GM12872 (cell line): ENCODE measurements at regions not wholly inside any gene's neighbourhood (a gene's known extent, or its start where the extent isn't known, plus 50 kb on each side); places are given as distances from the start of the nearest gene placed in this dataset.

Source experiments
- TF ChIP-seq, protein P1 (sequence below): IDR thresholded peaks from 3 replicates; pipeline ENCODE4 v1.5.1; 2011; ENCODE audit warnings: low read depth, mild to moderate bottlenecking, low read length, moderate library complexity; ENCODE audit not compliant: insufficient read depth

DNA sequence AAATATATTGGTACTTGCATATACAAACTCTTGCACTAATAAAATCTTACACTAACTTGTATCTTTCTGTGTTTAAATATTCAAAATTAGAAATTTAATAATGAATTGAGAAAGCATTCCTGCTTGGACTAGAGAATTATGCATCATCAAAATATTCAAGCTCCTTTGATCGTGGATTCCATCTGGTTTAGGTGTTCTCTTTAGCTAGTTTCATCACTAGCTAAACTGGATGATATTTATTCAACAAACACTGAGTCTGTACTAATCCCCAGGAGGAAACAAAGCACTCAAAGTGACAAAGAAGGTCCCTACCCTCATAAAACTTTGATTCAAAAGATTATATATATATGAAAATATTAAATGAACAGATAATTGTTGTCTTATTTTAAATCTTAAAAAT lies 1360.9 kb upstream of the ALCAM start:
- TF ChIP-seq, protein P1, sequence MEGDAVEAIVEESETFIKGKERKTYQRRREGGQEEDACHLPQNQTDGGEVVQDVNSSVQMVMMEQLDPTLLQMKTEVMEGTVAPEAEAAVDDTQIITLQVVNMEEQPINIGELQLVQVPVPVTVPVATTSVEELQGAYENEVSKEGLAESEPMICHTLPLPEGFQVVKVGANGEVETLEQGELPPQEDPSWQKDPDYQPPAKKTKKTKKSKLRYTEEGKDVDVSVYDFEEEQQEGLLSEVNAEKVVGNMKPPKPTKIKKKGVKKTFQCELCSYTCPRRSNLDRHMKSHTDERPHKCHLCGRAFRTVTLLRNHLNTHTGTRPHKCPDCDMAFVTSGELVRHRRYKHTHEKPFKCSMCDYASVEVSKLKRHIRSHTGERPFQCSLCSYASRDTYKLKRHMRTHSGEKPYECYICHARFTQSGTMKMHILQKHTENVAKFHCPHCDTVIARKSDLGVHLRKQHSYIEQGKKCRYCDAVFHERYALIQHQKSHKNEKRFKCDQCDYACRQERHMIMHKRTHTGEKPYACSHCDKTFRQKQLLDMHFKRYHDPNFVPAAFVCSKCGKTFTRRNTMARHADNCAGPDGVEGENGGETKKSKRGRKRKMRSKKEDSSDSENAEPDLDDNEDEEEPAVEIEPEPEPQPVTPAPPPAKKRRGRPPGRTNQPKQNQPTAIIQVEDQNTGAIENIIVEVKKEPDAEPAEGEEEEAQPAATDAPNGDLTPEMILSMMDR, result no peak

GRCh38 chr3:104018541-104018940 lies 1348.2 kb upstream of the ALCAM start:
- TF ChIP-seq, protein P1, result no peak

- TF ChIP-seq, protein P1, result no peak
Observed at GRCh38 chr3:104031598-104031997, 1335.1 kb upstream of the ALCAM start.

- TF ChIP-seq, protein P1, result no peak
Observed at GRCh38 chr3:104032283-104032682, 1334.4 kb upstream of the ALCAM start.

- TF ChIP-seq, protein P1, result no peak
Observed at GRCh38 chr3:104040896-104041295, 1325.8 kb upstream of the ALCAM start.

DNA sequence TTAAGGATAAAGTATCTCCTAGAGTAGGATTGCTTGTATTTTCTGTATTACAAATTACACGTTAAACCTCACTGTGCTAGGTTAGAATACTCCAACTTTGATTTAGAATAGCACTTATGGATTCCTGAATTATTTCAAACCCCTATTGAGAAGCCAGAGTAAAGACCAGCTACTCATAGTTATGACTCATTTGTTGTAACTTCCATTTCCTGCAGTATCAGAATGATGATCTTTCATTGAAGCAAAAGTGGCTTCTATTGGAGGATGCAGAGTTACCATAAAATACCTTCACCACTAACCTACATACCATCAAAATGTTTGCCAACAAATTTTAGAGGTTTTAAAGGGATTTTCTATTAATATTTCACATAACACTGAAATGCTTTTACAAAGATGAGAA lies 1322.7 kb upstream of the ALCAM start:
- TF ChIP-seq, protein P1, result no peak

GRCh38 chr3:104066658-104067057 lies 1300.1 kb upstream of the ALCAM start:
- TF ChIP-seq, protein P1, result no peak

DNA sequence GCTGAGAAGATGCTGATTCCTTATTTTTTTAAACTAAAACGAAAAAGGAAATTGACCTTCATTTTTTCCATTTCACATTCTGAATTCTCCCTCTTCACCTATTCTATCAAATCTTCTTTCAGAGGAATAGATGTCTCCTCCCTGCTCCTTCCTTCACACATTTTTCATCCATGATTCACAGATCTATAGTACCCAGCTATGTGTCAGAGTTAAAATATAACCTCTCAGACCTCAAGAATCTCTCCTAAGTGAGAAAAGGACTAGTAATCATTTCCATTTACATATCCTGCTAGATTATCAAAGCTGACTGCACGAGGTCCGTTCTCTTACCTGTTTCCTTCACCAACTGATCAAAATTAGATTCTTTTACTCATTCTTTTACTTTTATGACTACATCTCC lies 1297.6 kb upstream of the ALCAM start:
- TF ChIP-seq, protein P1, result no peak
